Peyer's patch (tissue), 4 donors: ENCODE measurements at regions not wholly inside any gene's neighbourhood (a gene's known extent, or its start where the extent isn't known, plus 50 kb on each side); places are given as distances from the start of the nearest gene placed in this dataset.

Experiments
- CTCF ChIP-seq, 6 experiments: fragments of 450-650 bp in 4 of 6; fragments of 200-600 bp in 2 of 6; sonication (generic) in 1 of 6; IDR thresholded peaks; one replicate each; pipeline ENCODE4 v1.5.1; 2017 to 2019; ENCODE audit warnings: antibody characterized with exemption in 6 of 6, mild to moderate bottlenecking in 3 of 6, moderate library complexity in 1 of 6
- POLR2A ChIP-seq, 2 donors: fragments of 450-650 bp; IDR thresholded peaks; one replicate each; pipeline ENCODE4 v1.5.1; 2017; ENCODE audit warnings: antibody characterized with exemption in 2 of 2, mild to moderate bottlenecking in 2 of 2, moderate library complexity in 2 of 2

- TF ChIP-seq POLR2A (IDR thresholded peaks at IDR 0.05): no peak
- TF ChIP-seq CTCF (IDR thresholded peaks at IDR 0.05): no peak
These were observed 1491.0 kb upstream of the MIR17HG start for GRCh38 chr13:89856512-89856911.
